OCI-LY1 (cell line): ENCODE measurements at regions not wholly inside any gene's neighbourhood (a gene's known extent, or its start where the extent isn't known, plus 50 kb on each side); places are given as distances from the start of the nearest gene placed in this dataset.

ENCODE experiments used
- H2AFZ ChIP-seq: fragments of 200-600 bp; sonication (generic), shearing (Covaris generic); 2 replicates; pipeline ENCODE4 v1.6.0; 2014; ENCODE audit warnings: antibody characterized with exemption, mild to moderate bottlenecking, low read length
- H3F3A ChIP-seq: fragments of 200-600 bp; sonication (generic), shearing (Covaris generic); 2 replicates; pipeline ENCODE4 v1.6.0; 2014; ENCODE audit warnings: mild to moderate bottlenecking, antibody characterized with exemption, low read length, moderate library complexity; ENCODE audit not compliant: insufficient read depth
- H3K27ac ChIP-seq: fragments of 200-600 bp; sonication (generic); 2 replicates; pipeline ENCODE4 v1.5.1; 2014; ENCODE audit warnings: low read length, mixed run types, mild to moderate bottlenecking, low read depth; ENCODE audit not compliant: poor library complexity, severe bottlenecking
- H3K27me3 ChIP-seq: fragments of 200-600 bp; sonication (generic); 2 replicates; pipeline ENCODE4 v1.6.0; 2014; ENCODE audit warnings: antibody characterized with exemption, mild to moderate bottlenecking, low read length, moderate library complexity; ENCODE audit not compliant: insufficient read depth
- H3K36me3 ChIP-seq: fragments of 200-600 bp; sonication (generic); 2 replicates; pipeline ENCODE4 v1.6.1; 2014; ENCODE audit warnings: mild to moderate bottlenecking, antibody characterized with exemption, low read length, moderate library complexity, mixed read lengths; ENCODE audit not compliant: insufficient read depth
- H3K4me1 ChIP-seq: fragments of 200-600 bp; sonication (generic); 2 replicates; pipeline ENCODE4 v1.5.1; 2014; ENCODE audit warnings: mild to moderate bottlenecking, low read length, moderate library complexity; ENCODE audit not compliant: insufficient read depth, severe bottlenecking
- H3K4me2 ChIP-seq: fragments of 200-600 bp; sonication (generic), shearing (Covaris generic); 2 replicates; pipeline ENCODE4 v1.6.1; 2014; ENCODE audit warnings: low read length
- H3K4me3 ChIP-seq: fragments of 200-600 bp; sonication (generic); 2 replicates; pipeline ENCODE4 v1.5.1; 2014; ENCODE audit warnings: low read length, low read depth, mild to moderate bottlenecking, mixed read lengths; ENCODE audit not compliant: poor library complexity, severe bottlenecking
- H3K79me2 ChIP-seq: fragments of 200-600 bp; shearing (Covaris generic); 2 replicates; pipeline ENCODE4 v1.6.1; 2016; ENCODE audit warnings: mixed run types, low read length, mixed read lengths; ENCODE audit not compliant: insufficient read depth
- H3K9ac ChIP-seq: fragments of 200-600 bp; sonication (generic), shearing (Covaris generic); 2 replicates; pipeline ENCODE4 v1.6.1; 2014; ENCODE audit warnings: mild to moderate bottlenecking, low read length, mixed read lengths
- H3K9me2 ChIP-seq: fragments of 200-600 bp; sonication (generic), shearing (Covaris generic); 2 replicates; pipeline ENCODE4 v1.6.1; 2014; ENCODE audit warnings: low read depth, mild to moderate bottlenecking, low read length, mixed read lengths
- H3K9me3 ChIP-seq: fragments of 200-600 bp; shearing (Covaris generic); 2 replicates; pipeline ENCODE4 v1.6.1; 2014; ENCODE audit warnings: low read length, mixed read lengths
- H4K20me1 ChIP-seq: fragments of 200-600 bp; sonication (generic), shearing (Covaris generic); 2 replicates; pipeline ENCODE4 v1.6.0; 2016; ENCODE audit warnings: mild to moderate bottlenecking, low read length; ENCODE audit not compliant: insufficient read depth
- EZH2 ChIP-seq: fragments of 200-600 bp; sonication (generic), shearing (Covaris generic); IDR thresholded peaks from 2 replicates; pipeline ENCODE4 v1.8.0; 2017; ENCODE audit warnings: borderline replicate concordance, mixed run types, mild to moderate bottlenecking, antibody characterized with exemption, low read length, moderate library complexity, mixed read lengths
- TF ChIP-seq, protein P1 (sequence below): fragments of 200-600 bp; sonication (generic), shearing (Covaris generic); IDR thresholded peaks from 2 replicates; pipeline ENCODE4 v1.5.1; 2017; ENCODE audit warnings: mild to moderate bottlenecking, antibody characterized with exemption, low read length, moderate library complexity, mixed read lengths

- Histone ChIP-seq H3F3A (no peaks in the 10 kb centered on the region), H3K79me2 (no peaks in the 10 kb centered on the region), H3K4me1 (no peaks in the 10 kb centered on the region), H3K9ac (no peak overlapping the region), H3K4me2 (no peak overlapping the region), H3K36me3 (no peaks in the 10 kb centered on the region), H4K20me1 (no peaks in the 10 kb centered on the region), H3K27me3 (no peaks in the 10 kb centered on the region), H2AFZ (no peak overlapping the region), H3K9me3 (no peaks in the 10 kb centered on the region), H3K27ac (no peak overlapping the region), H3K4me3 (no peak overlapping the region), H3K9me2 (no peaks in the 10 kb centered on the region)
- TF ChIP-seq EZH2, result no peak
- TF ChIP-seq, protein P1, sequence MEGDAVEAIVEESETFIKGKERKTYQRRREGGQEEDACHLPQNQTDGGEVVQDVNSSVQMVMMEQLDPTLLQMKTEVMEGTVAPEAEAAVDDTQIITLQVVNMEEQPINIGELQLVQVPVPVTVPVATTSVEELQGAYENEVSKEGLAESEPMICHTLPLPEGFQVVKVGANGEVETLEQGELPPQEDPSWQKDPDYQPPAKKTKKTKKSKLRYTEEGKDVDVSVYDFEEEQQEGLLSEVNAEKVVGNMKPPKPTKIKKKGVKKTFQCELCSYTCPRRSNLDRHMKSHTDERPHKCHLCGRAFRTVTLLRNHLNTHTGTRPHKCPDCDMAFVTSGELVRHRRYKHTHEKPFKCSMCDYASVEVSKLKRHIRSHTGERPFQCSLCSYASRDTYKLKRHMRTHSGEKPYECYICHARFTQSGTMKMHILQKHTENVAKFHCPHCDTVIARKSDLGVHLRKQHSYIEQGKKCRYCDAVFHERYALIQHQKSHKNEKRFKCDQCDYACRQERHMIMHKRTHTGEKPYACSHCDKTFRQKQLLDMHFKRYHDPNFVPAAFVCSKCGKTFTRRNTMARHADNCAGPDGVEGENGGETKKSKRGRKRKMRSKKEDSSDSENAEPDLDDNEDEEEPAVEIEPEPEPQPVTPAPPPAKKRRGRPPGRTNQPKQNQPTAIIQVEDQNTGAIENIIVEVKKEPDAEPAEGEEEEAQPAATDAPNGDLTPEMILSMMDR, result no peak
Measured at GRCh38 chr2:167489325-167489724, 601.0 kb downstream of the XIRP2 start.

GRCh38 chr2:167487728-167488127 lies 599.4 kb downstream of the XIRP2 start:
- TF ChIP-seq, protein P1, result no peak
- TF ChIP-seq EZH2, result no peak
- Histone ChIP-seq H3K4me1 (no peaks in the 10 kb centered on the region), H3K9me3 (no peaks in the 10 kb centered on the region), H3K4me3 (no peak overlapping the region), H3K79me2 (no peaks in the 10 kb centered on the region), H3K9ac (no peak overlapping the region), H3K4me2 (no peak overlapping the region), H3K27me3 (no peaks in the 10 kb centered on the region), H3K36me3 (no peaks in the 10 kb centered on the region), H3K27ac (no peak overlapping the region), H3F3A (no peaks in the 10 kb centered on the region), H2AFZ (no peak overlapping the region), H3K9me2 (no peaks in the 10 kb centered on the region), H4K20me1 (no peaks in the 10 kb centered on the region)

GRCh38 chr2:167484875-167485274 lies 596.6 kb downstream of the XIRP2 start:
- Histone ChIP-seq H3K27ac (no peak overlapping the region), H3K27me3 (no peaks in the 10 kb centered on the region), H3K79me2 (no peaks in the 10 kb centered on the region), H3K4me3 (no peak overlapping the region), H3K9me3 (no peaks in the 10 kb centered on the region), H3K9me2 (no peaks in the 10 kb centered on the region), H3K4me1 (no peaks in the 10 kb centered on the region), H3K4me2 (no peak overlapping the region), H4K20me1 (no peaks in the 10 kb centered on the region), H3K9ac (no peak overlapping the region), H2AFZ (no peak overlapping the region), H3K36me3 (no peaks in the 10 kb centered on the region), H3F3A (no peaks in the 10 kb centered on the region)
- TF ChIP-seq, protein P1, result no peak
- TF ChIP-seq EZH2, result no peak
